ENCODE measurements at regions not wholly inside any gene's neighbourhood (a gene's known extent, or its start where the extent isn't known, plus 50 kb on each side); places are given as distances from the start of the nearest gene placed in this dataset.

DNA sequence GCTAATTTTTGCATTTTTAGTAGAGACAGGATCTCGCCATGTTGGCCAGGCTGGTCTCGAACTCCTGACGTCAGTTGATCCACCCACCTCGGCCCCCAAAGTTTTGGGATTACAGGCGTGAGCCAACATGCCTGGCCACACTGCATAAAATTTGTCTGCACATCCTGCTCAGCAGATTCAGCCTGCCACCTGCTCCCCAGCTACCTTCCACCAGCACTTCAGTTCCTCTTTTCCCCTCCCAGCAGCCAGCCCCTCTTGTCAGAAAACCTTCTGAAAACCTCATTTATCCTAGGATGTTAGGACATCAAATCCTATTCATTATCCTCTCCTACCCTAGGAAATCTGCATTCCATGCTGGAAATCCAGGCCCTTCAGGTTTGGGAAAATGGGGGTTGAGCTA, 78.2 kb upstream of the CALM2 start:
- intact Hi-C loops (cut with DNase I): no loop called here
- H3K27me3 ChIP-seq: no peaks in the 10 kb centered on the region
- no peak for TF ChIP-seq CTCF (IDR thresholded peaks at IDR 0.05)
- H3K27ac ChIP-seq: no peak overlapping the region
- no peak overlapping the region for H3K4me3 ChIP-seq
- H3K4me1 ChIP-seq: no peaks in the 10 kb centered on the region
- H3K9me3 ChIP-seq: no peaks in the 10 kb centered on the region
- DNase-seq (no peak), ATAC-seq (no peak)
- no peaks in the 10 kb centered on the region for H3K36me3 ChIP-seq

- DNase-seq (no peak), ATAC-seq (no peak)
These were observed 77.1 kb upstream of the CALM2 start for GRCh38 chr2:47253447-47253846.

GRCh38 chr2:47251404-47251675, 75.0 kb upstream of the CALM2 start:
- intact Hi-C loops (cut with DNase I): no loop called here
- no peak for TF ChIP-seq CTCF (IDR thresholded peaks at IDR 0.05)
- no peak for ATAC-seq
- no peak overlapping the region for H3K4me3 ChIP-seq
- no peak for DNase-seq
- no peaks in the 10 kb centered on the region for H3K27me3 ChIP-seq
- no peaks in the 10 kb centered on the region for H3K4me1 ChIP-seq
- H3K27ac ChIP-seq: no peak overlapping the region
- H3K9me3 ChIP-seq: no peaks in the 10 kb centered on the region
- no peaks in the 10 kb centered on the region for H3K36me3 ChIP-seq

More at GRCh38 chr2:47253447-47253846, 77.1 kb upstream of the CALM2 start:
- H3K4me1 ChIP-seq: no peaks in the 10 kb centered on the region
- H3K36me3 ChIP-seq: no peaks in the 10 kb centered on the region
- H3K27ac ChIP-seq: no peak overlapping the region
- intact Hi-C loops (cut with DNase I): no loop called here
- H3K4me3 ChIP-seq: no peak overlapping the region
- H3K9me3 ChIP-seq: no peaks in the 10 kb centered on the region
- no peaks in the 10 kb centered on the region for H3K27me3 ChIP-seq
- TF ChIP-seq CTCF (IDR thresholded peaks at IDR 0.05): no peak

DNA sequence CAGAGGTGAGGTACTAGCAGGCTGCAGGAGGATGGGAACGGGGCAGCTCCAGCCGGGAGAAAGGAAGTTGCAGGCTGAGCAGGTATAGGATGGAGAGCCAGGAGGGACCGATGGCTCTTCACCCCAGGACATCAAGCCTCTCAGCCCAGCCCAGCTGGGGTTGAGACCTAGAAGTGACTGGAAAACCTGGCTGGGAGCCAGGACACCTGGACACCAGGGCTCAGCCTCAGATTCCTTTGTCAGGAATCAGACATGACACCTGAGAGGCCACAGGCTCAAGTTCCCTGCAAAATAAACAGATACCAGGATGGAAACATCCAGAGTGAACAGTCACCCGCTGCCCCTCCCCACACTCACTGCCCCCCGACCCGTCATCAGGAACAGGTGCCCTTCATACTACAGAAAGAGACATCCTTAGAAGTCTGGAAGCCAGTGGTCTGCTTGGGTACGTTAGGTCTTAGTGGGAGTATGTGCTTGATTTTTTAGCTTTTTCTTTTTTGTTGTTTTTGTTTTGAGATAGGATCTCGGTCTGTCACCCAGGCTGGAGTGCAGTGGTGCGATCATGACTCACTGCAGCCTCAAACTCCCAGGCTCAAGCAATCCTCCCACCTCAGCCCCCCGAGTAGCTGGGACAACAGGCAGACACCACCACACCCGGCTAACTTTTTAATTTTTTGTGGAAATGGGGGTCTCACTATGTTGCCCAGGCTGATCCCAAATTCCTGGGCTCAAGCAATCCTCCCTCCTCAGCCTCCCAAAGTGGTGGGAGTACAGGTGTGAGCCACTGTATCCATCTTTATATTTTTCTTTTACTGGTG, 74.5 kb upstream of the CALM2 start:
- TF ChIP-seq CTCF (IDR thresholded peaks at IDR 0.05): no peak
- H3K27ac ChIP-seq: no peak overlapping the region
- no peaks in the 10 kb centered on the region for H3K4me1 ChIP-seq
- H3K9me3 ChIP-seq: no peaks in the 10 kb centered on the region
- intact Hi-C loops (cut with DNase I): no loop called here
- DNase-seq (no peak), ATAC-seq (peak; percentile 27)
- H3K4me3 ChIP-seq: no peak overlapping the region
- H3K36me3 ChIP-seq: no peaks in the 10 kb centered on the region
- no peaks in the 10 kb centered on the region for H3K27me3 ChIP-seq

DNA sequence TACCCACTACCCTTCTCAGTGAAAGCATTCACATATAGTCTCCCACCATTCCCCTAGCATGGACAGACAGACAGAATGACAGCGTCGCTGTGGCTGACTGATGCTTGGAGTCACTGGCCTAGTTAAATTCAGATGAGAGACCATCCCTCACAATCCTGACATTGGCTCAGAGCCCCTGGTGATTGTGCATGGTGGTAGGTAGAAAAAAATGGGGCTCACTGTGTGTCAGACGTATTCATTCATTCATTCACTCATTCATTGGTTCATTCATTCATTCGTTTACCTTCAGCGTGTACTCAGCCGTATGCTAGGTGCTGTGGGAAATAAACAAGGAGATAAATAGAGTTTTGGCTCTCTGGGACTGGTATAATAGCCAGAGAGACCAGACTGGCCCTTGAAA, 73.6 kb upstream of the CALM2 start:
- Histone ChIP-seq H3K27ac (no peak overlapping the region), H3K9me3 (no peaks in the 10 kb centered on the region), H3K36me3 (no peaks in the 10 kb centered on the region), H3K27me3 (no peaks in the 10 kb centered on the region), H3K4me3 (no peak overlapping the region), H3K4me1 (no peaks in the 10 kb centered on the region)
- intact Hi-C loops (cut with DNase I): no loop called here
- no peak for DNase-seq
- no peak for TF ChIP-seq CTCF (IDR thresholded peaks at IDR 0.05)
- no peak for ATAC-seq
